ENCODE measurements at regions not wholly inside any gene's neighbourhood (a gene's known extent, or its start where the extent isn't known, plus 50 kb on each side); places are given as distances from the start of the nearest gene placed in this dataset.

DNA sequence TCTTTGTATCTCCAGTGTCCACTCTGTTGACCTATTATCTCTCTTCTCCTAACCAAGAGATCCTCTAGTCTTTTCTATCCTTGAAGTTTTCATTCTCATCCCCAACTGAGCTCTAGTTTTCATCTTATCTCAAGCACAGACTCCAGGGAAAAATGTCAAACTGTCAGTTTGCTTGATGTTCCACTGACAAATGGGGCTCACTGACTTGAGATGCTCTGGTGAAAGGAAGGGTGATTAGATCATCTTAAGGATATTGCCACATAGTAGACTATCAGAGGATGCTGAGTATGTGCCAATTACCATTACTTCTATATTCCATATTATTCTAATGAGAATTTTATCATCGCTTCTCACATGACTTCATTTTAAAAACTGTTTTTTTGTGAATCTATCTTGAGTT is 2008.2 kb downstream of the ARAP2 start:
- Histone ChIP-seq H3K14ac (ENCODE audit: low read length in 2 of 2) (no peak overlapping the region), H3K27ac (ENCODE audit: low read length, poor library complexity, severe bottlenecking) (no peak overlapping the region), H3K4me1 (ENCODE audit: control insufficient read depth, insufficient read depth, low read depth, low read length) (no peaks in the 10 kb centered on the region), H2BK120ac (ENCODE audit: low read depth, low read length) (no peak overlapping the region), H4K8ac (ENCODE audit: low read length) (no peak overlapping the region), H3K23ac (ENCODE audit: low read length in 2 of 2) (no peak overlapping the region), H3K18ac (ENCODE audit: low read depth in 1 of 2, low read length in 2 of 2) (no peak overlapping the region), H3K4ac (ENCODE audit: low read depth in 1 of 2, low read length in 2 of 2) (no peak overlapping the region), H2BK15ac (ENCODE audit: low read depth, poor library complexity, severe bottlenecking) (no peak overlapping the region), H2BK5ac (ENCODE audit: low read depth, low read length, poor library complexity, severe bottlenecking) (no peak overlapping the region), H3K9me3 (ENCODE audit: control insufficient read depth, low read length) (peaks cover 7% of the 10 kb centered on the region), H3K4me3 (ENCODE audit: insufficient read depth in 1 of 2, low read depth in 1 of 2, low read length in 2 of 2) (no peak overlapping the region), H2BK12ac (ENCODE audit: low read length in 2 of 2) (no peak overlapping the region), H3K27me3 (ENCODE audit: control insufficient read depth in 1 of 2, insufficient read depth in 1 of 2, low read length in 2 of 2) (no peaks in the 10 kb centered on the region), H3K9ac (ENCODE audit: low read length) (no peak overlapping the region), H4K91ac (ENCODE audit: low read length) (no peak overlapping the region), H3K79me1 (replicated peaks; ENCODE audit: low read length, poor library complexity, severe bottlenecking) (no peaks in the 10 kb centered on the region), H2AFZ (ENCODE audit: low read depth, low read length) (no peak overlapping the region), H3K36me3 (ENCODE audit: control insufficient read depth in 1 of 2, insufficient read depth in 2 of 2, low read depth in 1 of 2, low read length in 2 of 2) (no peaks in the 10 kb centered on the region), H2AK5ac (ENCODE audit: low read length, severe bottlenecking) (no peak overlapping the region), H3K4me2 (ENCODE audit: low read length, poor library complexity, severe bottlenecking) (no peak overlapping the region)
- no CpG with 5 or more reads among the region's 1 CpG for WGBS
- DNase-seq = no peak

DNA sequence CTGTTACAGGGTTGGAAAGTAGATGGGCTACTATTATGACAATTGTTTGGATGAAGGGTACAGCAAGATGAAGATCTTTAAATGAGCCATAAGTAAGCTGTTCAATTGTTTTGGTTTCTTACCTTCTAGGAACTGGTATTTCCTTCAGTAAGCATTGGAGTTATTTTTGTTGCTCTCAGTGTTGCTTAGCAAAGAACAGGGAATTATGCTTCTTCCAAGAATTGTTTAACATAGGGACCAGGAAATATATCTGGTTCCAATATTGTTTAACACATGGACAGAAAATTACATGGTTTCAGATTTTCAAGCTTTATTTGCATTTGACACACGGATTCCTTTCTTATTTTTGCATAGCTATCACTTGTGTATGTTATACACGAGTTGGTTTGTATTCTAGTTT is 1999.0 kb downstream of the ARAP2 start:
- no peak overlapping the region for H3K23ac ChIP-seq (ENCODE audit: low read length in 2 of 2)
- H4K91ac ChIP-seq (ENCODE audit: low read length) = no peak overlapping the region
- no peaks in the 10 kb centered on the region for H3K4me1 ChIP-seq (ENCODE audit: control insufficient read depth, insufficient read depth, low read depth, low read length)
- no peak overlapping the region for H3K4me3 ChIP-seq (ENCODE audit: insufficient read depth in 1 of 2, low read depth in 1 of 2, low read length in 2 of 2)
- no peak overlapping the region for H3K14ac ChIP-seq (ENCODE audit: low read length in 2 of 2)
- no peak overlapping the region for H2BK120ac ChIP-seq (ENCODE audit: low read depth, low read length)
- no peaks in the 10 kb centered on the region for H3K27me3 ChIP-seq (ENCODE audit: control insufficient read depth in 1 of 2, insufficient read depth in 1 of 2, low read length in 2 of 2)
- WGBS = no CpG with 5 or more reads among the region's 2 CpGs
- no peak overlapping the region for H4K8ac ChIP-seq (ENCODE audit: low read length)
- DNase-seq = no peak
- H3K27ac ChIP-seq (ENCODE audit: low read length, poor library complexity, severe bottlenecking) = no peak overlapping the region
- no peak overlapping the region for H3K4ac ChIP-seq (ENCODE audit: low read depth in 1 of 2, low read length in 2 of 2)
- H2BK5ac ChIP-seq (ENCODE audit: low read depth, low read length, poor library complexity, severe bottlenecking) = no peak overlapping the region
- no peak overlapping the region for H3K4me2 ChIP-seq (ENCODE audit: low read length, poor library complexity, severe bottlenecking)
- H2BK15ac ChIP-seq (ENCODE audit: low read depth, poor library complexity, severe bottlenecking) = no peak overlapping the region
- no peaks in the 10 kb centered on the region for H3K9me3 ChIP-seq (ENCODE audit: control insufficient read depth, low read length)
- no peak overlapping the region for H3K18ac ChIP-seq (ENCODE audit: low read depth in 1 of 2, low read length in 2 of 2)
- no peak overlapping the region for H3K9ac ChIP-seq (ENCODE audit: low read length)
- no peaks in the 10 kb centered on the region for H3K36me3 ChIP-seq (ENCODE audit: control insufficient read depth in 1 of 2, insufficient read depth in 2 of 2, low read depth in 1 of 2, low read length in 2 of 2)
- no peak overlapping the region for H2AK5ac ChIP-seq (ENCODE audit: low read length, severe bottlenecking)
- H2AFZ ChIP-seq (ENCODE audit: low read depth, low read length) = no peak overlapping the region
- H3K79me1 ChIP-seq (replicated peaks; ENCODE audit: low read length, poor library complexity, severe bottlenecking) = no peaks in the 10 kb centered on the region
- no peak overlapping the region for H2BK12ac ChIP-seq (ENCODE audit: low read length in 2 of 2)

DNA sequence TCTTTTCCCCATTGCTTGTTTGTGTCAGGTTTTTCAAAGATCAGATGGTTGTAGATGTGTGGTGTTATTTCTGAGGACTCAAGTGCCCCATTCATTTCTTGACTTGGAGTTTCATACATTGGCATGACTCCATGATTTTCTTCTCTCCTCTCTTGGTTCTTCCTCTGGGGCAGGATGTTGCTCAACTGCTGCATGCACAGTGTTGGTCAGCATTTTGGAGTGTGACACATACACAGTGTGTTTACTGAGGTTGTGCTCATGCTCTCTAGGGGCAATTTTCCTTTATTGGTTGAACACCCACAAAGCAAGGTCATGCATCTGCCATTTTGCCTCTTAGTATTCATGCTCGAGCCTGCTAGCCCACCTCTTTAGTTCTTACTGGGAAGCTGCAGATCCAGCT is 1993.8 kb downstream of the ARAP2 start:
- no peak overlapping the region for H3K4ac ChIP-seq (ENCODE audit: low read depth in 1 of 2, low read length in 2 of 2)

DNA sequence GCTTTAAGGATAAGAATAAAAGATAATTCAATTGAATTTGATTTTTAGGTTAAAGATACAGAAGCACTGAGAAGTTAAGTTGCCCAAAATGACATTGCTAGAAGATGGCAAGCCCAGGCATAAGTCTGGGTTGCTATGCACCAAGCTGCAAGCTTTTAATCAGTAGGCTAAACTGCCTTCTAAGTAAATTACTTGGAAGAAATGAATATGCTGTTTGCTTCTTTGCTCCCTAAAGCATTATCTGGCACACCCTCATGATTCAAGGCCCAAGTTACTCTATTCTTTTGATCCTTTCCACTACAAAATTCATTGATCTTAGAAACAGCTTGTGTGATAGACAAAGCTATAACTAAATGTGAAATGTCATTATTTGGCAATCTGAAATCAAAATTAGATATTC is 1991.1 kb downstream of the ARAP2 start:
- Histone ChIP-seq H2AFZ (ENCODE audit: low read depth, low read length) (no peak overlapping the region), H3K79me1 (replicated peaks; ENCODE audit: low read length, poor library complexity, severe bottlenecking) (no peaks in the 10 kb centered on the region), H3K4me3 (ENCODE audit: insufficient read depth in 1 of 2, low read depth in 1 of 2, low read length in 2 of 2) (no peak overlapping the region), H2BK120ac (ENCODE audit: low read depth, low read length) (no peak overlapping the region), H3K4me1 (ENCODE audit: control insufficient read depth, insufficient read depth, low read depth, low read length) (no peaks in the 10 kb centered on the region), H2BK5ac (ENCODE audit: low read depth, low read length, poor library complexity, severe bottlenecking) (no peak overlapping the region), H3K4ac (ENCODE audit: low read depth in 1 of 2, low read length in 2 of 2) (no peak overlapping the region), H2AK5ac (ENCODE audit: low read length, severe bottlenecking) (no peak overlapping the region), H2BK12ac (ENCODE audit: low read length in 2 of 2) (no peak overlapping the region), H3K9ac (ENCODE audit: low read length) (peak overlapping the region; percentile 19), H3K36me3 (ENCODE audit: control insufficient read depth in 1 of 2, insufficient read depth in 2 of 2, low read depth in 1 of 2, low read length in 2 of 2) (no peaks in the 10 kb centered on the region), H3K27ac (ENCODE audit: low read length, poor library complexity, severe bottlenecking) (no peak overlapping the region), H3K23ac (ENCODE audit: low read length in 2 of 2) (no peak overlapping the region), H3K9me3 (ENCODE audit: control insufficient read depth, low read length) (no peaks in the 10 kb centered on the region), H2BK15ac (ENCODE audit: low read depth, poor library complexity, severe bottlenecking) (no peak overlapping the region), H3K18ac (ENCODE audit: low read depth in 1 of 2, low read length in 2 of 2) (no peak overlapping the region), H3K14ac (ENCODE audit: low read length in 2 of 2) (no peak overlapping the region), H3K27me3 (ENCODE audit: control insufficient read depth in 1 of 2, insufficient read depth in 1 of 2, low read length in 2 of 2) (no peaks in the 10 kb centered on the region), H3K4me2 (ENCODE audit: low read length, poor library complexity, severe bottlenecking) (no peak overlapping the region), H4K91ac (ENCODE audit: low read length) (no peak overlapping the region), H4K8ac (ENCODE audit: low read length) (no peak overlapping the region)
- DNase-seq = no peak

More for the DNA sequence above, 1993.8 kb downstream of the ARAP2 start:
- Histone ChIP-seq H2BK5ac (ENCODE audit: low read depth, low read length, poor library complexity, severe bottlenecking) (no peak overlapping the region), H3K27ac (ENCODE audit: low read length, poor library complexity, severe bottlenecking) (no peak overlapping the region), H3K79me1 (replicated peaks; ENCODE audit: low read length, poor library complexity, severe bottlenecking) (no peaks in the 10 kb centered on the region), H3K4me3 (ENCODE audit: insufficient read depth in 1 of 2, low read depth in 1 of 2, low read length in 2 of 2) (no peak overlapping the region), H2BK12ac (ENCODE audit: low read length in 2 of 2) (no peak overlapping the region), H4K91ac (ENCODE audit: low read length) (no peak overlapping the region), H3K36me3 (ENCODE audit: control insufficient read depth in 1 of 2, insufficient read depth in 2 of 2, low read depth in 1 of 2, low read length in 2 of 2) (no peaks in the 10 kb centered on the region), H3K23ac (ENCODE audit: low read length in 2 of 2) (no peak overlapping the region), H3K14ac (ENCODE audit: low read length in 2 of 2) (no peak overlapping the region), H3K27me3 (ENCODE audit: control insufficient read depth in 1 of 2, insufficient read depth in 1 of 2, low read length in 2 of 2) (no peaks in the 10 kb centered on the region), H4K8ac (ENCODE audit: low read length) (peak overlapping the region; percentile 17), H3K9ac (ENCODE audit: low read length) (peak overlapping the region; percentile 23), H2BK15ac (ENCODE audit: low read depth, poor library complexity, severe bottlenecking) (no peak overlapping the region), H3K9me3 (ENCODE audit: control insufficient read depth, low read length) (no peaks in the 10 kb centered on the region), H2AFZ (ENCODE audit: low read depth, low read length) (no peak overlapping the region), H3K4me2 (ENCODE audit: low read length, poor library complexity, severe bottlenecking) (no peak overlapping the region), H2BK120ac (ENCODE audit: low read depth, low read length) (no peak overlapping the region), H2AK5ac (ENCODE audit: low read length, severe bottlenecking) (no peak overlapping the region), H3K4me1 (ENCODE audit: control insufficient read depth, insufficient read depth, low read depth, low read length) (no peaks in the 10 kb centered on the region), H3K18ac (ENCODE audit: low read depth in 1 of 2, low read length in 2 of 2) (peak overlapping the region in 1 of 2 experiments; percentile 8)
- peak; percentile 46 for DNase-seq
- WGBS = 97% methylated on average over 1 of the region's 1 CpG
